Gastroesophageal sphincter (tissue), 3 donors: ENCODE measurements at regions not wholly inside any gene's neighbourhood (a gene's known extent, or its start where the extent isn't known, plus 50 kb on each side); places are given as distances from the start of the nearest gene placed in this dataset.

Source experiments
- CTCF ChIP-seq, 4 experiments: fragments of 200-600 bp in 2 of 4; fragments of 450-650 bp in 2 of 4; sonication (generic) in 1 of 4; IDR thresholded peaks; one replicate each; pipeline ENCODE4 v1.5.1; 2017 to 2019; ENCODE audit warnings: antibody characterized with exemption in 4 of 4, mild to moderate bottlenecking in 2 of 4, moderate library complexity in 2 of 4
- EP300 ChIP-seq: sonication (generic); formaldehyde crosslinking; IDR thresholded peaks from one replicate; pipeline ENCODE4 v1.6.1; 2017; ENCODE audit warnings: antibody characterized with exemption, mild to moderate bottlenecking
- POLR2A ChIP-seq, 2 donors: fragments of 450-650 bp; IDR thresholded peaks; one replicate each; pipeline ENCODE4 v1.6.1; 2017; ENCODE audit warnings: antibody characterized with exemption in 2 of 2, mild to moderate bottlenecking in 2 of 2, moderate library complexity in 1 of 2
- POLR2AphosphoS5 ChIP-seq: sonication (generic); formaldehyde crosslinking; IDR thresholded peaks from one replicate; pipeline ENCODE4 v1.6.1; 2017; ENCODE audit warnings: antibody characterized with exemption

DNA sequence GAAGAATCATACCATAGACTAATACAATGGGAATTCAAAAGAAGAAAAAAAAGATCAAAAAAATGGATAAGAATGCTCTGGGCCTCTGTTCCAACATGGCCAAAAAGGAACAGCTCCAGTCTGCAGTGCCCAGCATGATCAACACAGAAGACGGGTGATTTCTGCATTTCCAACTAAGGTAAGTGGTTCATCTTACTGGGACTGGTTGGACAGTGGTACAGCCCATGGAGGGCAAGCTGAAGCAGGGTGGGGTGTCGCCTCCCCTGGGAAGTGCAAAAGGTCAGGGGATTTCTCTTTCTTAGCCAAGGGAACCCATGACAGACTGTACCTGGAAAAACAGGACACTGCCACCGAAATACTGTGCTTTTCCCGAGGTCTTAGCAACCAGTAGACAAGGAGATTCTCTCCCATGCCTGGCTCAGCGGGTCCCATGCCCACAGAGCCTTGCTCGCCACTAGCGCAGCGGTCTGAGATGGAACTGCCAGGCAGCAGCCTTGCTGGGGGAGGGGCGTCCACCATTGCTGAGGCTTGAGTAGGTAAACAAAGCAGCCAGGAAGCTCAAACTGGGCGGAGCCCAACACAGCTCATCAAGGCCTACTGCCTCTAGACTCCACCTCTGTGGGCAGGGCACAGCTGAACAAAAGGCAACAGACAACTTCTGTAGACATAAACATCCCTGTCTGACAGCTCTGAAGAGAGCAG is 428.4 kb downstream of the MN1 start:
- no peak for TF ChIP-seq POLR2A (IDR thresholded peaks at IDR 0.05)
- TF ChIP-seq CTCF (IDR thresholded peaks at IDR 0.05), result no peak
- no peak for TF ChIP-seq EP300
- TF ChIP-seq POLR2AphosphoS5, result no peak
